ENCODE measurements at regions not wholly inside any gene's neighbourhood (a gene's known extent, or its start where the extent isn't known, plus 50 kb on each side); places are given as distances from the start of the nearest gene placed in this dataset.

GRCh38 chr11:129279326-129280026 lies 87.4 kb upstream of the ARHGAP32 start (continued):
- TF ChIP-seq HMGXB3 (CRISPR knock-in tag; IDR thresholded peaks at IDR 0.05; ENCODE audit: borderline replicate concordance), result no peak
- no peak for TF ChIP-seq ZSCAN20 (CRISPR knock-in tag; IDR thresholded peaks at IDR 0.05; ENCODE audit: borderline replicate concordance)
- TF ChIP-seq SETDB1 (CRISPR knock-in tag; IDR thresholded peaks at IDR 0.05; ENCODE audit: borderline replicate concordance), result no peak
- TF ChIP-seq DRAP1 (CRISPR knock-in tag; IDR thresholded peaks at IDR 0.05), result no peak
- no peak; the same call in 1 of the 2 replicates for TF ChIP-seq TOPORS (CRISPR knock-in tag; IDR thresholded peaks at IDR 0.05)
- no peak for TF ChIP-seq RFX3 (CRISPR knock-in tag; IDR thresholded peaks at IDR 0.05)
- 0 out of 2 replicates have a peak, but pooled peaks have one; percentile 21 for TF ChIP-seq THAP11 (CRISPR knock-in tag; IDR thresholded peaks at IDR 0.05)
- TF ChIP-seq KDM5B (CRISPR knock-in tag; IDR thresholded peaks at IDR 0.05; ENCODE audit: borderline replicate concordance), result peak; percentile 50; the same call in 1 of the 2 replicates
- no peak for TF ChIP-seq JUN (CRISPR knock-in tag; IDR thresholded peaks at IDR 0.05)
- TF ChIP-seq ZNF703 (CRISPR knock-in tag; IDR thresholded peaks at IDR 0.05; ENCODE audit: borderline replicate concordance), result no peak
- TF ChIP-seq YY1 (IDR thresholded peaks at IDR 0.05; ENCODE audit: insufficient read depth, insufficient replicate concordance, low read depth, low read length), result peak; percentile 25
- no peak for TF ChIP-seq IRF9 (CRISPR knock-in tag; IDR thresholded peaks at IDR 0.05; ENCODE audit: borderline replicate concordance)
- no peak for TF ChIP-seq CC2D1A (CRISPR knock-in tag; IDR thresholded peaks at IDR 0.05)
- TF ChIP-seq ZNF552 (CRISPR knock-in tag; IDR thresholded peaks at IDR 0.05; ENCODE audit: borderline replicate concordance), result no peak
- TF ChIP-seq SAP130 (CRISPR knock-in tag; IDR thresholded peaks at IDR 0.05; ENCODE audit: low read depth), result peak; percentile 40; the same call in 1 of the 2 replicates
- no peak for TF ChIP-seq ZNF124 (CRISPR knock-in tag; IDR thresholded peaks at IDR 0.05)
- no peak for TF ChIP-seq HBP1 (CRISPR knock-in tag; IDR thresholded peaks at IDR 0.05; ENCODE audit: low read depth)
- no peak for TF ChIP-seq ZNF749 (CRISPR knock-in tag; IDR thresholded peaks at IDR 0.05; ENCODE audit: borderline replicate concordance)
- no peak for TF ChIP-seq RFXANK (CRISPR knock-in tag; IDR thresholded peaks at IDR 0.05)
- peak; percentile 49; the same call in 1 of the 2 replicates for TF ChIP-seq STAG1 (CRISPR knock-in tag; IDR thresholded peaks at IDR 0.05)
- no peak for TF ChIP-seq KDM2A (CRISPR knock-in tag; IDR thresholded peaks at IDR 0.05; ENCODE audit: borderline replicate concordance, low read depth)
- no peak for TF ChIP-seq ZNF367 (CRISPR knock-in tag; IDR thresholded peaks at IDR 0.05; ENCODE audit: borderline replicate concordance)
- no peak for TF ChIP-seq SMARCC2 (IDR thresholded peaks at IDR 0.05)

All from HepG2 (cell line).